Stomach (tissue), 8 donors: ENCODE measurements at regions not wholly inside any gene's neighbourhood (a gene's known extent, or its start where the extent isn't known, plus 50 kb on each side); places are given as distances from the start of the nearest gene placed in this dataset.
A peak's percentile ranks its signal among the peaks of the same experiment; 100 is the strongest.

Experiments
- DNase-seq, 2 donors: peaks; one replicate each; pipeline versions ENCODE4 v3.0.0 to v3.0.0-alpha.2; 2013 to 2019
- H3K27ac ChIP-seq, 5 donors: fragments of 200-600 bp in 4 of 5; sonication (generic) in 4 of 5; one replicate each; pipeline ENCODE4 v1.5.1; 2013 to 2019; ENCODE audit warnings: mild to moderate bottlenecking in 1 of 5, moderate library complexity in 1 of 5
- H3K27me3 ChIP-seq, 3 donors: fragments of 200-600 bp; sonication (generic); one replicate each; pipeline ENCODE4 v1.5.1; 2017 to 2019; ENCODE audit warnings: mixed run types in 1 of 3
- H3K36me3 ChIP-seq, 4 donors: fragments of 200-600 bp; sonication (generic); 1 replicate in 3 of 4; 2 replicates in 1 of 4; pipeline ENCODE4 v1.5.1; 2016 to 2019
- H3K4me1 ChIP-seq, 4 donors: fragments of 200-600 bp; sonication (generic); one replicate each; pipeline ENCODE4 v1.5.1; 2016 to 2019
- H3K4me3 ChIP-seq, 4 donors: fragments of 200-600 bp; sonication (generic) in 3 of 4; one replicate each; pipeline ENCODE4 v1.5.1; 2016 to 2019; ENCODE audit warnings: mild to moderate bottlenecking in 1 of 4
- H3K9me3 ChIP-seq, 4 donors: fragments of 200-600 bp; sonication (generic); one replicate each; pipeline ENCODE4 v1.5.1; 2016 to 2019
- EP300 ChIP-seq: sonication (generic); formaldehyde crosslinking; IDR thresholded peaks from one replicate; pipeline ENCODE4 v1.6.1; 2017; ENCODE audit warnings: antibody characterized with exemption
- POLR2A ChIP-seq, 4 donors: fragments of 450-650 bp; IDR thresholded peaks; one replicate each; pipeline ENCODE4 v1.6.1; 2016; ENCODE audit warnings: antibody characterized with exemption in 4 of 4, control low read depth in 2 of 4, mild to moderate bottlenecking in 1 of 4, moderate library complexity in 1 of 4
- POLR2AphosphoS5 ChIP-seq, 3 donors: sonication (generic); formaldehyde crosslinking; IDR thresholded peaks; one replicate each; pipeline ENCODE4 v1.6.1; 2016; ENCODE audit warnings: antibody characterized with exemption in 3 of 3
- WGBS, 5 donors: extraction: QIAGEN DNeasy Blood & Tissue Kit in 3 of 5; methylation state at CpG; one replicate each; pipeline versions ENCODE4 v1.1.5 to v1.1.7; 2013 to 2018; 5-methylcytosine and 5-hydroxymethylcytosine counted together
- intact Hi-C: fragments of 100-400 bp; cut with DNase I; formaldehyde crosslinking; loops from one replicate; pipeline ENCODE4 v1.15.1; 2023; ENCODE audit warnings: low total_unique reads
- TF ChIP-seq, protein P1 (sequence below), 7 experiments: fragments of 450-650 bp in 4 of 7; fragments of 200-600 bp in 3 of 7; sonication (generic) in 3 of 7; IDR thresholded peaks; one replicate each; pipeline ENCODE4 v1.5.1; 2016 to 2019; ENCODE audit warnings: antibody characterized with exemption in 7 of 7, control low read depth in 2 of 7, mild to moderate bottlenecking in 1 of 7
- donor health status: healthy with polysubstance abuse.
- donor health status: Bipolar disorder and iron deficiency.
- donor health status: healthy.

DNA sequence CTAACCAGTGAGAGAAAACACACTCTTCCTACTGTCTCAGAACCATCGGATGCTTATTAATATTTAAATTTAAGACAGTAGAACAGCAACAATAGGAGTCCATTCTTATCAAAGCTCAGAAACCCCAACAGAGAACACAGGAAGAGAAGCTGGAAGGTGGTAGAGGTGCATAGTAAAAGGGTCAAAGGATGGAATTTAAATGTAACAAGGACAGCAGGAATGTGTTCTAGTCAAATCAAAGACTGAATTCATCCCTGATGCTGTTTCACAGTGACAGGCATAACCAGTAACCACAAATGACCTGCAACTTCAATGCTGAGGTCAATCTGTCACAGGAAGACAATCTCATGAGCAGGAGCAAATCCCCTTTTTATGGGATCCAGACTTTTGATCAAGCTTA, 1259.7 kb downstream of the XPNPEP1 start:
- H3K9me3 ChIP-seq, result no peaks in the 10 kb centered on the region
- H3K4me3 ChIP-seq, result no peak overlapping the region
- DNase-seq, result no peak
- no peaks in the 10 kb centered on the region for H3K4me1 ChIP-seq
- no peaks in the 10 kb centered on the region for H3K27me3 ChIP-seq
- no peaks in the 10 kb centered on the region for H3K36me3 ChIP-seq
- H3K27ac ChIP-seq, result no peak overlapping the region
- intact Hi-C loops, result no loop called here
- WGBS, 5 donors, result 48 to 69% (median 56%) methylated on average over 1 of the region's 1 CpG
- TF ChIP-seq, protein P1, sequence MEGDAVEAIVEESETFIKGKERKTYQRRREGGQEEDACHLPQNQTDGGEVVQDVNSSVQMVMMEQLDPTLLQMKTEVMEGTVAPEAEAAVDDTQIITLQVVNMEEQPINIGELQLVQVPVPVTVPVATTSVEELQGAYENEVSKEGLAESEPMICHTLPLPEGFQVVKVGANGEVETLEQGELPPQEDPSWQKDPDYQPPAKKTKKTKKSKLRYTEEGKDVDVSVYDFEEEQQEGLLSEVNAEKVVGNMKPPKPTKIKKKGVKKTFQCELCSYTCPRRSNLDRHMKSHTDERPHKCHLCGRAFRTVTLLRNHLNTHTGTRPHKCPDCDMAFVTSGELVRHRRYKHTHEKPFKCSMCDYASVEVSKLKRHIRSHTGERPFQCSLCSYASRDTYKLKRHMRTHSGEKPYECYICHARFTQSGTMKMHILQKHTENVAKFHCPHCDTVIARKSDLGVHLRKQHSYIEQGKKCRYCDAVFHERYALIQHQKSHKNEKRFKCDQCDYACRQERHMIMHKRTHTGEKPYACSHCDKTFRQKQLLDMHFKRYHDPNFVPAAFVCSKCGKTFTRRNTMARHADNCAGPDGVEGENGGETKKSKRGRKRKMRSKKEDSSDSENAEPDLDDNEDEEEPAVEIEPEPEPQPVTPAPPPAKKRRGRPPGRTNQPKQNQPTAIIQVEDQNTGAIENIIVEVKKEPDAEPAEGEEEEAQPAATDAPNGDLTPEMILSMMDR (IDR thresholded peaks at IDR 0.05), result no peak
- TF ChIP-seq POLR2AphosphoS5 (IDR thresholded peaks at IDR 0.05) (no peak), EP300 (no peak)

DNA sequence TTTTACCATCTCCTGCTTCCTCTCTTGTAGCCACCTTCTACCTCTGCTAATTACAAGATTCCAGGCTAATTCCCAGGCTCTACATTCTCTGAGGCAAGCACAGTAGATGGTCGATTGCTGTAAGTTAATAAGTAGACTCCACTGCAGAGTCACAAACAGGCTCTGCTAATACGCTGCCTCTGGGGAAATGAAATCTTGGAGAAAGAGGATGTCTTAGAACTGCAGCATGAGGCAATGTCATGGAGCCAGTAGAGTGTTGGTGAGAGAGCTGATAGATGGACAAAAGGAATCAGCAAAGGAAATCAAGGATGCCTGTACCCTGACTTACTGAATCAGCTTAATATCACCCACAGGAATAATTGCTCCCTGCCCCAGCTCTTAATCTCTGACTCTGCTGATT, 1260.3 kb downstream of the XPNPEP1 start:
- intact Hi-C loops, result no loop called here
- no peaks in the 10 kb centered on the region for H3K9me3 ChIP-seq
- no peak overlapping the region for H3K4me3 ChIP-seq
- H3K27me3 ChIP-seq, result no peaks in the 10 kb centered on the region
- no peak overlapping the region for H3K27ac ChIP-seq
- WGBS, 5 donors, result 61 to 81% (median 79%) methylated on average over 2 of the region's 2 CpGs
- no peaks in the 10 kb centered on the region for H3K4me1 ChIP-seq
- DNase-seq, result no peak
- no peaks in the 10 kb centered on the region for H3K36me3 ChIP-seq
- TF ChIP-seq POLR2AphosphoS5 (IDR thresholded peaks at IDR 0.05) (no peak), POLR2A (IDR thresholded peaks at IDR 0.05) (no peak), EP300 (no peak)
- TF ChIP-seq, protein P1 (IDR thresholded peaks at IDR 0.05), result no peak

DNA sequence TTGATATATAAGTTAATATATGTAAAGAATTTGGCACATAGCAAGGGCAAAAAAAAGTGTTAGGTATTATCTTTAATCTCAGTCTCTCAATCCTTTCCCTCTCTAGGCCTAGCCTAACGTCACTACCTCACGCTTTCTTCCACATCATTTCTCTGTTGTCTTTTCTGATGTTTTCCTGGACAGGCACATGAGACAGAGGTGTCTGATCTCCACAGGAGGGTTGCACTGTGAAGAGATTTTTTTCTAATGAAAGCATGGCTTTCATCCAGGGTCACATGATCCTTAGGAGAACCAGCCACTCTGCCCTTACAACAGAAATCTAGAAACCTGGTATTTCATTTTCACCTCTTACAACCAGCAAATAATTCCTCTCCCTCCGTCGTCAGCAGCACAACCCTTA, 1268.3 kb downstream of the XPNPEP1 start:
- intact Hi-C loops, result no loop called here
- H3K27ac ChIP-seq, result no peak overlapping the region
- 76 to 91% (median 86%) methylated on average over 4 of the region's 4 CpGs for WGBS, 5 donors
- no peak for DNase-seq
- no peaks in the 10 kb centered on the region for H3K27me3 ChIP-seq
- TF ChIP-seq EP300 (no peak), POLR2A (IDR thresholded peaks at IDR 0.05) (no peak), POLR2AphosphoS5 (IDR thresholded peaks at IDR 0.05) (no peak)
- TF ChIP-seq, protein P1 (IDR thresholded peaks at IDR 0.05), result no peak
- H3K4me3 ChIP-seq, result no peak overlapping the region
- H3K9me3 ChIP-seq, result no peaks in the 10 kb centered on the region
- H3K4me1 ChIP-seq, result no peaks in the 10 kb centered on the region
- no peaks in the 10 kb centered on the region for H3K36me3 ChIP-seq

DNA sequence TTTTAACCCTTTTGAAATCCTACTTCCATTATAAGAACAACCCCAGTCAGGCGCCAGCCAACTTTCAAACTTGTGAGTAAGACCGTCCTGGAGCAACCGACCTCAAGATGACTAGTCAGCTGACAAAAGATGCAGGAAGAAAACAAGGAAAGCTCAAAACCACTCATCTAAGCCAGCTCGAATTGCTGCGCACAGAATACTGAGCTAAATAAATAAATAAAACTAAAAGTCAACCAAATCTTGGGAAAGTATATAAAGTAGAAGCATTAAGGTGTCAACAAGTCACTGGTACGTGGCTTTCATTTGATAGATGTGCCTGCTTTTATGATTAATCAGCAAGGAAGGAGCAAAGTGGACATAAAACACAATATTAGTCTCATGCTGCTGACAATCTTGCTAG, 1269.8 kb downstream of the XPNPEP1 start:
- DNase-seq, result no peak
- intact Hi-C loops, result no loop called here
- Histone ChIP-seq H3K27me3 (no peaks in the 10 kb centered on the region), H3K36me3 (no peaks in the 10 kb centered on the region), H3K4me3 (no peak overlapping the region), H3K4me1 (no peaks in the 10 kb centered on the region), H3K9me3 (no peaks in the 10 kb centered on the region), H3K27ac (no peak overlapping the region)
- no peak for TF ChIP-seq POLR2AphosphoS5 (IDR thresholded peaks at IDR 0.05)
- no peak for TF ChIP-seq EP300
- no peak for TF ChIP-seq POLR2A (IDR thresholded peaks at IDR 0.05)
- 64 to 78% (median 71%) methylated on average over 6 of the region's 6 CpGs for WGBS, 5 donors

DNA sequence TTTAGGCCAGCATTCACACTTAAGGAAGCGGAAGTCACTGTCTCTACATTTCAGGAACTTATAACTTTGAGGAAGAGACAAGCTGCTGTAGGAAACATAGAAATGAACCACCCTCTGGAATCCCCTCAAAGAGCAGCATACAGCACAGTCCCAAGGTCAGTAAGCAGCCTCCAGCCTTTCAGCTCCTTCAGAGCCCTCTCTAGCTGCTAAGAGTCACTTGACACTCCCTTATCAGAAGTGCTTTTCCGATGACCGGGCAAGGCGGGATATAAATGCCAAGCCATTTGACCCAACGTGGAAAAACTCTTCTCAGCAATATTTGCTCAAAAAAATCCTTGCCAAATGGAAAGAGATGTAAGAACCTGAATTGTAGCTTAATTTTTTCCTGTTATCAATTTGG, 1284.3 kb downstream of the XPNPEP1 start:
- no peaks in the 10 kb centered on the region for H3K4me1 ChIP-seq
- intact Hi-C loops, result no loop called here
- no peaks in the 10 kb centered on the region for H3K36me3 ChIP-seq
- no peaks in the 10 kb centered on the region for H3K27me3 ChIP-seq
- TF ChIP-seq EP300 (no peak), POLR2A (IDR thresholded peaks at IDR 0.05) (no peak), POLR2AphosphoS5 (IDR thresholded peaks at IDR 0.05) (no peak)
- TF ChIP-seq, protein P1 (IDR thresholded peaks at IDR 0.05), result no peak
- no peaks in the 10 kb centered on the region for H3K9me3 ChIP-seq
- peak in 1 of 2 donors; percentile 26 for DNase-seq
- WGBS, 5 donors, result 41 to 60% (median 44%) methylated on average over 5 of the region's 5 CpGs
- H3K27ac ChIP-seq, result no peak overlapping the region
- H3K4me3 ChIP-seq, result no peak overlapping the region
